Liver (tissue), 8 donors: ENCODE measurements at regions not wholly inside any gene's neighbourhood (a gene's known extent, or its start where the extent isn't known, plus 50 kb on each side); places are given as distances from the start of the nearest gene placed in this dataset.

Source experiments
- DNase-seq: peaks from one replicate; pipeline ENCODE4 v3.0.0-alpha.2; 2017; ENCODE audit warnings: low spot score
- H3K27ac ChIP-seq, 2 donors: one replicate each; pipeline ENCODE4 v1.7.0; 2013; ENCODE audit warnings: inconsistent platforms in 2 of 2, low read length in 2 of 2, control low read depth in 1 of 2, low read depth in 1 of 2, mild to moderate bottlenecking in 1 of 2
- H3K27me3 ChIP-seq, 4 donors: one replicate each; pipeline versions ENCODE4 v1.6.1 to v1.7.0; 2013; ENCODE audit warnings: low read length in 3 of 4, inconsistent platforms in 1 of 4, mild to moderate bottlenecking in 1 of 4, moderate library complexity in 1 of 4; ENCODE audit not compliant: control insufficient read depth in 4 of 4, insufficient read depth in 4 of 4
- H3K36me3 ChIP-seq, 4 donors: one replicate each; pipeline versions ENCODE4 v1.6.1 to v1.7.0; 2013; ENCODE audit warnings: low read length in 3 of 4, mild to moderate bottlenecking in 3 of 4, low read depth in 1 of 4, moderate library complexity in 1 of 4; ENCODE audit not compliant: control insufficient read depth in 4 of 4, insufficient read depth in 3 of 4
- H3K4me1 ChIP-seq, 4 donors: one replicate each; pipeline versions ENCODE4 v1.6.1 to v1.7.0; 2013; ENCODE audit warnings: low read length in 3 of 4, mild to moderate bottlenecking in 3 of 4, moderate library complexity in 1 of 4; ENCODE audit not compliant: control insufficient read depth in 4 of 4, insufficient read depth in 4 of 4
- H3K4me3 ChIP-seq, 3 donors: one replicate each; pipeline versions ENCODE4 v1.6.1 to v1.7.0; 2013; ENCODE audit warnings: low read length in 3 of 3, control low read depth in 1 of 3, low read depth in 1 of 3, mild to moderate bottlenecking in 1 of 3
- H3K9ac ChIP-seq, 2 donors: one replicate each; pipeline ENCODE4 v1.7.0; 2013; ENCODE audit warnings: low read length in 2 of 2, mild to moderate bottlenecking in 2 of 2, moderate library complexity in 2 of 2, control low read depth in 1 of 2, low read depth in 1 of 2
- H3K9me3 ChIP-seq, 4 donors: one replicate each; pipeline versions ENCODE4 v1.6.1 to v1.7.0; 2013; ENCODE audit warnings: low read length in 3 of 4; ENCODE audit not compliant: control insufficient read depth in 4 of 4
- ATF3 ChIP-seq: IDR thresholded peaks from 2 replicates; pipeline ENCODE4 v1.6.1; 2016; ENCODE audit warnings: antibody characterized with exemption
- CTCF ChIP-seq: fragments of 150-350 bp; IDR thresholded peaks from 2 replicates; pipeline ENCODE4 v1.5.1; 2017; ENCODE audit warnings: improper control_type of control experiment, low read depth, low read length; ENCODE audit not compliant: missing input control
- EGR1 ChIP-seq, 2 donors: IDR thresholded peaks; 2 replicates each; pipeline ENCODE4 v1.6.1; 2016 to 2018; ENCODE audit warnings: antibody characterized with exemption in 2 of 2, low read depth in 2 of 2
- FOXA1 ChIP-seq: IDR thresholded peaks from 2 replicates; pipeline ENCODE4 v1.6.1; 2016; ENCODE audit warnings: antibody characterized with exemption
- FOXA2 ChIP-seq: IDR thresholded peaks from 2 replicates; pipeline ENCODE4 v1.6.1; 2016; ENCODE audit warnings: antibody characterized with exemption
- GABPA ChIP-seq, 2 donors: IDR thresholded peaks in 1 of 2; conservative IDR thresholded peaks in 1 of 2; 2 replicates each; pipeline ENCODE4 v1.6.1; 2016; ENCODE audit warnings: antibody characterized with exemption in 2 of 2, mild to moderate bottlenecking in 1 of 2, moderate library complexity in 1 of 2
- HNF4A ChIP-seq, 2 donors: conservative IDR thresholded peaks; 2 replicates each; pipeline ENCODE4 v1.6.1; 2016; ENCODE audit warnings: antibody characterized with exemption in 2 of 2, mild to moderate bottlenecking in 2 of 2
- HNF4G ChIP-seq: IDR thresholded peaks from 2 replicates; pipeline ENCODE4 v1.6.1; 2016; ENCODE audit warnings: antibody characterized with exemption
- JUND ChIP-seq, 2 donors: IDR thresholded peaks; 2 replicates each; pipeline ENCODE4 v1.6.1; 2016; ENCODE audit warnings: antibody characterized with exemption in 2 of 2
- MAX ChIP-seq: IDR thresholded peaks from 2 replicates; pipeline ENCODE4 v1.6.1; 2016; ENCODE audit warnings: antibody characterized with exemption
- RAD21 ChIP-seq, 2 donors: IDR thresholded peaks; 2 replicates each; pipeline ENCODE4 v1.6.1; 2016; ENCODE audit warnings: antibody characterized with exemption in 2 of 2, mild to moderate bottlenecking in 2 of 2
- REST ChIP-seq: IDR thresholded peaks from 2 replicates; pipeline ENCODE4 v1.6.1; 2016; ENCODE audit warnings: antibody characterized with exemption, mild to moderate bottlenecking
- RXRA ChIP-seq, 2 donors: IDR thresholded peaks; 2 replicates each; pipeline ENCODE4 v1.6.1; 2017 to 2018; ENCODE audit warnings: antibody characterized with exemption in 2 of 2, mild to moderate bottlenecking in 1 of 2
- SP1 ChIP-seq: IDR thresholded peaks from 2 replicates; pipeline ENCODE4 v1.6.1; 2018; ENCODE audit warnings: antibody characterized with exemption, mild to moderate bottlenecking
- TAF1 ChIP-seq: conservative IDR thresholded peaks from 2 replicates; pipeline ENCODE4 v1.6.1; 2016; ENCODE audit warnings: antibody characterized with exemption, mild to moderate bottlenecking
- YY1 ChIP-seq: IDR thresholded peaks from 2 replicates; pipeline ENCODE4 v1.6.1; 2016; ENCODE audit warnings: antibody characterized with exemption, mild to moderate bottlenecking
- ZBTB33 ChIP-seq: IDR thresholded peaks from 2 replicates; pipeline ENCODE4 v1.6.1; 2016; ENCODE audit warnings: antibody characterized with exemption
- WGBS: extraction: QIAGEN DNeasy Blood & Tissue Kit; methylation state at CpG from one replicate; pipeline ENCODE4 v1.1.7; 2013; 5-methylcytosine and 5-hydroxymethylcytosine counted together
- donor health status: healthy.
- donor health status: healthy.
- donor health status: healthy.
- donor health status: healthy.
- donor health status: healthy.

- Histone ChIP-seq H3K36me3 (no peaks in the 10 kb centered on the region), H3K9ac (no peak overlapping the region), H3K4me3 (no peak overlapping the region), H3K27me3 (no peaks in the 10 kb centered on the region), H3K27ac (no peak overlapping the region), H3K9me3 (no peaks in the 10 kb centered on the region), H3K4me1 (no peaks in the 10 kb centered on the region)
- no peak for TF ChIP-seq ZBTB33
- no peak for TF ChIP-seq REST
- TF ChIP-seq TAF1, result no peak
- no peak for TF ChIP-seq FOXA1
- TF ChIP-seq YY1, result no peak
- no peak for TF ChIP-seq FOXA2
- no peak for TF ChIP-seq ATF3
- TF ChIP-seq RAD21 (IDR thresholded peaks at IDR 0.05), result no peak
- TF ChIP-seq MAX, result no peak
- TF ChIP-seq GABPA (IDR thresholded peaks at IDR 0.05 in 1 of 2, conservative IDR thresholded peaks at IDR 0.05 in 1 of 2), result no peak
- TF ChIP-seq JUND (IDR thresholded peaks at IDR 0.05), result no peak
- TF ChIP-seq RXRA (IDR thresholded peaks at IDR 0.05), result no peak
- TF ChIP-seq SP1, result no peak
- no peak for TF ChIP-seq EGR1 (IDR thresholded peaks at IDR 0.05; ENCODE audit: low read depth in 2 of 2)
- no peak for TF ChIP-seq CTCF
- TF ChIP-seq HNF4A (conservative IDR thresholded peaks at IDR 0.05), result no peak
- no peak for TF ChIP-seq HNF4G
- DNase-seq, result no peak
- WGBS, result 74% methylated on average over 4 of the region's 4 CpGs
These were observed 104.0 kb upstream of the ACTRT1 start for GRCh38 chrX:128156204-128156603.

GRCh38 chrX:128142745-128143144 is 90.5 kb upstream of the ACTRT1 start:
- no peak for DNase-seq
- Histone ChIP-seq H3K9ac (no peak overlapping the region), H3K4me3 (no peak overlapping the region), H3K27me3 (no peaks in the 10 kb centered on the region), H3K4me1 (no peaks in the 10 kb centered on the region), H3K27ac (no peak overlapping the region), H3K36me3 (no peaks in the 10 kb centered on the region), H3K9me3 (no peaks in the 10 kb centered on the region)
- TF ChIP-seq RAD21 (IDR thresholded peaks at IDR 0.05) (no peak), FOXA2 (no peak), SP1 (no peak), ATF3 (no peak), TAF1 (no peak)
- 93% methylated on average over 3 of the region's 3 CpGs for WGBS
